NCI-H524 (cell line): ENCODE measurements at regions not wholly inside any gene's neighbourhood (a gene's known extent, or its start where the extent isn't known, plus 50 kb on each side); places are given as distances from the start of the nearest gene placed in this dataset.
"Not testable (repeated sequence)": the region's sequence is repeated elsewhere in the genome, so short reads cannot be mapped to it uniquely, and the experiment has no call there.

Source experiments
- DNase-seq, 2 experiments: peaks; one replicate each; lab custom pipeline; 2025; lab: John Stamatoyannopoulos, UW

- no peak for DNase-seq
Measured at GRCh38 chr2:234861841-234862735, 89.7 kb upstream of the SH3BP4 start.

GRCh38 chr2:234859330-234859872 lies 92.4 kb upstream of the SH3BP4 start:
- not testable (repeated sequence) for DNase-seq

GRCh38 chr2:234858790-234859329 lies 93.0 kb upstream of the SH3BP4 start:
- DNase-seq: no peak

GRCh38 chr2:234858145-234858544 lies 93.7 kb upstream of the SH3BP4 start:
- DNase-seq: no peak

- DNase-seq: no peak
Measured at GRCh38 chr2:234853729-234854128, 98.1 kb upstream of the SH3BP4 start.

GRCh38 chr2:234852941-234853340 lies 98.9 kb upstream of the SH3BP4 start:
- no peak for DNase-seq

- no peak for DNase-seq
Measured at GRCh38 chr2:234852035-234852434, 99.8 kb upstream of the SH3BP4 start.

GRCh38 chr2:234851451-234851850 lies 100.4 kb upstream of the SH3BP4 start:
- no peak for DNase-seq

- DNase-seq: no peak
Measured at GRCh38 chr2:234850818-234851217, 101.0 kb upstream of the SH3BP4 start.

- DNase-seq: peak; percentile 4 to 65
Measured at GRCh38 chr2:234849678-234850077, 102.1 kb upstream of the SH3BP4 start.

GRCh38 chr2:234848578-234848977 lies 103.2 kb upstream of the SH3BP4 start:
- DNase-seq: no peak

GRCh38 chr2:234847639-234848038 lies 104.2 kb upstream of the SH3BP4 start:
- no peak for DNase-seq

GRCh38 chr2:234847364-234847635 lies 104.5 kb upstream of the SH3BP4 start:
- DNase-seq: no peak

GRCh38 chr2:234846599-234847363 lies 105.0 kb upstream of the SH3BP4 start:
- DNase-seq: no peak

GRCh38 chr2:234845602-234846590 lies 105.9 kb upstream of the SH3BP4 start:
- no peak for DNase-seq

- no peak for DNase-seq
Measured at GRCh38 chr2:234843411-234843810, 108.4 kb upstream of the SH3BP4 start.

- DNase-seq: no peak
Measured at GRCh38 chr2:234842753-234843152, 109.1 kb upstream of the SH3BP4 start.

GRCh38 chr2:234841321-234842015 lies 110.3 kb upstream of the SH3BP4 start:
- no peak for DNase-seq

- DNase-seq: no peak
Measured at GRCh38 chr2:234840336-234840735, 111.5 kb upstream of the SH3BP4 start.

GRCh38 chr2:234839285-234839684 lies 112.5 kb upstream of the SH3BP4 start:
- DNase-seq: no peak

GRCh38 chr2:234836271-234836670 lies 115.5 kb upstream of the SH3BP4 start:
- no peak for DNase-seq
